GM18909 (cell line): ENCODE measurements at regions not wholly inside any gene's neighbourhood (a gene's known extent, or its start where the extent isn't known, plus 50 kb on each side); places are given as distances from the start of the nearest gene placed in this dataset.

ENCODE experiments used
- ATAC-seq: cut with Tn5 transposase; IDR thresholded peaks from one replicate; pipeline ENCODE4 v1.9.1; 2021; ENCODE audit warnings: mild to moderate bottlenecking; ENCODE audit not compliant: unreplicated experiment, poor library complexity

GRCh38 chr2:64359171-64359891, 94.6 kb upstream of the LGALSL start:
- peak; percentile 44 for ATAC-seq

GRCh38 chr2:64359892-64360657, 93.9 kb upstream of the LGALSL start:
- peak; percentile 79 for ATAC-seq

- no peak for ATAC-seq
Observed at GRCh38 chr2:64361151-64361938, 92.6 kb upstream of the LGALSL start.

- no peak for ATAC-seq
Observed at GRCh38 chr2:64362562-64363026, 91.4 kb upstream of the LGALSL start.

DNA sequence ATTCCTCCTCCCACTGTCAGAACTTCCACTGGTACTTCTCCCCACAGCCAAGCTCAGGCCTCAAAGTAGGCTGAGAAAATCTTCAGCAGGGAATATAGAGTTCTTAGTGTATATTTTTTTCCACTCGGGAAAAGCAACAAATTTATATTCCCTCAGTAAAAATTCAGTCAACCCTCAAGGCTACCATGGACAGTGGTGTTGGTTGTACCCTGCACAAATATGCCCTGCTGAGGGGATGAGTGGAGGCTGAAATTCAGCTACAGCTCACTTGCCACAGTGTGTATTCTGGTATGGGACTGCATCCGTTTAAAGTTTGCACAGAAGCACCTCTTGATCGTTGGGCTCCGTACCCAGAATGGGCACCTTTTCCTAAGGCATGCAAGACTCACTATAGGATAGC, 90.8 kb upstream of the LGALSL start:
- ATAC-seq = no peak

GRCh38 chr2:64363848-64364247, 90.1 kb upstream of the LGALSL start:
- ATAC-seq = no peak

- no peak for ATAC-seq
Observed at GRCh38 chr2:64367444-64368232, 86.3 kb upstream of the LGALSL start.

DNA sequence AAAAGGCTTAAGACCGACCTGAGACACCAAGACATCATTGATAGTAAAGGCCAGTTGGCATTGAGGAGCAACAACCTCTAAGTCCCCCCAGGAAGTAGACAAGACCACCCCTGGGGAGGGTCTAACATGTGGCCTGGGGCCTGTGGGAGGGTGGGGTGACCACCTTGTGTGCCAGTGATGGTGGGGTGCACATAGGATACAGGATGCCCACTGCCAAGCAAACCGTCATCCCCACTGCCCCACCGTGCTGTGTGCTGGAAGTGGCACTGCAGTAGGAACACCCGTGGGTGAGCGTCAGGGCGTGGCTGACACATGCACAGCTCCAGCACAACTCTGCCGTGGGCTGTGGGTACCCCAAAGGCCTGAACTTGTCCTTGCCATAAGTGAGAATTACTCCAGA, 84.3 kb upstream of the LGALSL start:
- ATAC-seq = no peak

- ATAC-seq = no peak
Observed at GRCh38 chr2:64371727-64372126, 82.2 kb upstream of the LGALSL start.

DNA sequence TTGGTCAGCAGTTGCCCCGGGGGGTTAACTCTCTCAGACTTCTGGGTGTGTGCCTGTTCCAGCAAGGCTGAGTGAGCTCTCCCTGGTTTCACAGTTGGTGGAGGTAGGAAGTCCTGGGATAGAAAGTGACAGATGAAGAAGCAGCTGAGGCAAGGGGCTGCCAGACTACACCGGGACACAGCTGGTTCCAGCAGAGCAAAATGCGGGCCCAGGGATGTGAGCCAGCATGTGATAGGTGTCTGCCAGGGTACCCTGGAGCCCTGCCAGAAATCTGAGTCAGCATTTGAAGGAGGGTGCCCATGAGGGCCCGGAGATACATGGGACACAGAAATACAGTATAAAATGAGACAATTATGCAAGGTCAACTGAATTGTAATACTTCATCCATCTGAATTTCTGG, 79.3 kb upstream of the LGALSL start:
- ATAC-seq = no peak

GRCh38 chr2:64376926-64377325, 77.0 kb upstream of the LGALSL start:
- no peak for ATAC-seq

GRCh38 chr2:64379186-64379585, 74.8 kb upstream of the LGALSL start:
- no peak for ATAC-seq

DNA sequence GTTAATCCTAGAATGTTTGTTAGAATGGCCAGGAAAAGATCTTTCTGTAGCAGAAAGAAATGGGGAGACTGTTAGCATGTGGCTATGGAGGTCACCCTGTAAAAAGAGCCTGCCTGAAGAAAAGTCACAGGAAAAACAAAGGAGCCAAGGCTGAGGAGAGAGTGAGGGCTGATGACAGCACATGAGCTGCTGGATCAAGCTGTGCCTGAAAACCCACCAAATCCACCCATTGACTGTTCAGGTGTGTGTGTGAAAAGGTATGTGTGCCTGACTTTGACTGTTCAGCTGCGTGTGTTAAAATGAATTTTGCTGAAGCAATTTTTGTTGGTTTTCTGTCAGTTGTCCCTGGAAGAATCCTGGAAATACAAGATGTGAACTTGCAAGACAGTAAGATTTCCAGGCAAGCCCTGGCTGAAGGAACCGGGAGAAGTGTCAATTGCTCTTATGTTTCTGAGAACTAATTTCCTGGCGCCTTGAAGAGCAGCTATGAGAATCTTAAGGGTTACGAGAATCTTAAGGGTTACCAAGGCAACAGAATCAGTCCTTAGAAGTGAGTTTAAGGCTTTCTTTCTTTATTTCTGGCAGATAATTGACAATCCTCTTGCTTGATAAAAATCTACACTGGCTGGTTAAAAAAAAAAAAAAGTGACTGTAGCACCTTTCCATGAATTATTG, 73.0 kb upstream of the LGALSL start:
- ATAC-seq = no peak

GRCh38 chr2:64383016-64383591, 70.9 kb upstream of the LGALSL start:
- ATAC-seq = no peak

GRCh38 chr2:64383881-64384280, 70.1 kb upstream of the LGALSL start:
- ATAC-seq = no peak

GRCh38 chr2:64386676-64387075, 67.3 kb upstream of the LGALSL start:
- no peak for ATAC-seq

DNA sequence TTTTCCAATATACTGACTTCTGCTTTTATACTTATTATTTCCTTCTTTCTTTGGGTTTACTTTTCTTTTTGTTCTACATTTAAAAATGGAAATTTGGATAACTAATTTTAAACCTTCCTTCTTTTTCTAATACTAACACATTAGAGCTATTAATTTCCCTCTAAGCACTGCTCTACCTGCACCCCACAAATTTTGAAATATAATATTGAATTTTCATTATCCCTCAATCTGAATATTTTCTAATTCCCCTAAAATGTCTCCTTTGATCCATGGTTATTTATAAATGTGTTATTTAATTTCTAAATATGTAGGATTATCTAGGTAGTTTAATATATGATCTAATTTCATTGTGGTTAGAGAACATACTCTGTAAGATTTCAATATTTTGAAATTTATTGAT, 63.4 kb upstream of the LGALSL start:
- no peak for ATAC-seq

DNA sequence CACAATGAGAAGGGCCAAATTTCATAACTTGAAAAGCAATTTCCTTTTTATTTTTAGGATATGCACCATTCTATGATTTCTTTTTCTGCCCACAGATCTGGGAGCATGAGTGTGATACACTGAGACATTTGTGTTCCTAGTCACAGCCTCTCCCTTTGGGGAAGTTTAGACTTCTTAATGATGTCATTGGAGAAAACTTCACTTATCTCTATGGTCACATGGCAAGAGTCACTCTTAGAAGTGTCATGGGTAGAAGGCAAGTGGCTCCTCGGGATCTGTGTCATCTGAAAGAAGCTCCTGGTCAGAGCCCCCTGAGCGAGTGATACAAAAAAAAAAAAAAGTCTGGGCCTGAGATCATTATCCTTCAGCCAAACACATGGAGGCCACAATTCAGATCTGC, 62.5 kb upstream of the LGALSL start:
- ATAC-seq = no peak

DNA sequence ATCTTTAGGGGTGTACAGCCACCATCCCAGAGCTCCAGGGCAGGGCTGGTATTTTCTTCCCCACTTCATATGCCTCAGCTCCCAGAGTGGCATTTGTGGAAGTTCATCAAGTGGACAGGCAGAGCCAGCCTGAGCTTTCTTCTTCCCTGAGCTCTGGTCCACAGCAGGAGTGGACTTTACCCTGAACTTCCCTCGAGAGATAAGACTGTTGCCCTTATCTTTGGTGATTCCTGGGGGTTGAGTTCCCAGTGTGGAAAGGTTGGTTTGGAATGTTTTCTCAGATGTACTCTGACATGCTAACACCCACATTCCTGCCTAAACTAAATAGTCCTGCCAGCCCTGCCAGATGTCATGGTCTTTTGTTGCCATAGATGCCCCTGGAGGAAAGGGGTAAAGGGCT, 62.0 kb upstream of the LGALSL start:
- ATAC-seq = no peak
